Hepatocyte (in vitro differentiated cells): ENCODE measurements at regions not wholly inside any gene's neighbourhood (a gene's known extent, or its start where the extent isn't known, plus 50 kb on each side); places are given as distances from the start of the nearest gene placed in this dataset.

Experiments
- EZH2 ChIP-seq: fragments of 200-600 bp; sonication (generic); IDR thresholded peaks from 2 replicates; pipeline ENCODE4 v1.6.1; 2016; ENCODE audit warnings: antibody characterized with exemption, mild to moderate bottlenecking, borderline replicate concordance
- TF ChIP-seq, protein P1 (sequence below): fragments of 200-600 bp; sonication (generic); IDR thresholded peaks from 2 replicates; pipeline ENCODE4 v1.5.1; 2016; ENCODE audit warnings: antibody characterized with exemption, mild to moderate bottlenecking; ENCODE audit not compliant: poor library complexity

DNA sequence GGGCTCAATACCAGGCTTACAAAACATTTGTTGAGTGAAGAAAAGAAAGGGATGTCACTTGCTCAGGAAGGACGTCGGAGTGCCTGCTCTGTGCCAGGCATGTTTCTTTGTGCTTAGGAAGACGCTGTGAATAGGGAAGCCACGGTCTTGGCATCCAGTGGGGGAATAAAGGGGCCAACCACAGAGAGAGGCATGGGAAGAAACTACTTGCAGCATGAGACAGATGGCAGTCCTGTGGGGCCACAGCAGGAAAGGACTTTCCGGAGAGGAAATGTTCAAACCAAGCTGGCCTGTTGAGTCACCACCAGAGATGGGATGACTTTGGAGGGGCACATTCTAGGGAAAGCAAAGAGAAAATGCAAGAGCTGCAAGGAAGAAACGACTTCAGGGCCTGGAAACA lies 173.2 kb downstream of the CDH26 start:
- TF ChIP-seq, protein P1, sequence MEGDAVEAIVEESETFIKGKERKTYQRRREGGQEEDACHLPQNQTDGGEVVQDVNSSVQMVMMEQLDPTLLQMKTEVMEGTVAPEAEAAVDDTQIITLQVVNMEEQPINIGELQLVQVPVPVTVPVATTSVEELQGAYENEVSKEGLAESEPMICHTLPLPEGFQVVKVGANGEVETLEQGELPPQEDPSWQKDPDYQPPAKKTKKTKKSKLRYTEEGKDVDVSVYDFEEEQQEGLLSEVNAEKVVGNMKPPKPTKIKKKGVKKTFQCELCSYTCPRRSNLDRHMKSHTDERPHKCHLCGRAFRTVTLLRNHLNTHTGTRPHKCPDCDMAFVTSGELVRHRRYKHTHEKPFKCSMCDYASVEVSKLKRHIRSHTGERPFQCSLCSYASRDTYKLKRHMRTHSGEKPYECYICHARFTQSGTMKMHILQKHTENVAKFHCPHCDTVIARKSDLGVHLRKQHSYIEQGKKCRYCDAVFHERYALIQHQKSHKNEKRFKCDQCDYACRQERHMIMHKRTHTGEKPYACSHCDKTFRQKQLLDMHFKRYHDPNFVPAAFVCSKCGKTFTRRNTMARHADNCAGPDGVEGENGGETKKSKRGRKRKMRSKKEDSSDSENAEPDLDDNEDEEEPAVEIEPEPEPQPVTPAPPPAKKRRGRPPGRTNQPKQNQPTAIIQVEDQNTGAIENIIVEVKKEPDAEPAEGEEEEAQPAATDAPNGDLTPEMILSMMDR, result no peak
- no peak for TF ChIP-seq EZH2
